CD4-positive, alpha-beta T cell (primary cell): ENCODE measurements at regions not wholly inside any gene's neighbourhood (a gene's known extent, or its start where the extent isn't known, plus 50 kb on each side); places are given as distances from the start of the nearest gene placed in this dataset.

Experiments
- ATAC-seq: fragments of 200-7000 bp; cut with Tn5 transposase; one replicate; pipeline ENCODE4 v1.10.0; 2022; ENCODE audit warnings: mild to moderate bottlenecking; ENCODE audit not compliant: poor library complexity
- CTCF ChIA-PET: fragments of 350-600 bp; sonication (Branson Sonifier 250); formaldehyde crosslinking; loops from one replicate; lab custom pipeline; 2021; ENCODE audit warnings: antibody characterized with exemption, inconsistent platforms; lab: Charles Lee
- POLR2A ChIA-PET: fragments of 350-600 bp; sonication (Branson Sonifier 250); formaldehyde crosslinking; loops from one replicate; lab custom pipeline; 2021; ENCODE audit warnings: antibody characterized with exemption, inconsistent platforms; lab: Charles Lee
- DNase-seq, 14 experiments: peaks; one replicate each; pipeline ENCODE4 v3.0.0-alpha.2; 2013 to 2020; ENCODE audit warnings: mixed read lengths in 2 of 14
- H3K27ac ChIP-seq, 2 donors: one replicate each; pipeline versions ENCODE4 v1.5.1 to v1.7.0; 2013; ENCODE audit warnings: low read length in 2 of 2, low read depth in 1 of 2, mild to moderate bottlenecking in 1 of 2
- H3K27me3 ChIP-seq, 2 experiments: 1 replicate in 1 of 2; 2 replicates in 1 of 2; pipeline versions ENCODE4 v1.6.1 to v1.7.0; 2013; ENCODE audit warnings: low read length in 2 of 2, control low read depth in 1 of 2, mild to moderate bottlenecking in 1 of 2, moderate library complexity in 1 of 2; ENCODE audit not compliant: insufficient read depth in 2 of 2, control insufficient read depth in 1 of 2
- H3K36me3 ChIP-seq: one replicate; pipeline ENCODE4 v1.6.1; 2013; ENCODE audit warnings: low read length, control low read depth; ENCODE audit not compliant: insufficient read depth
- H3K4me1 ChIP-seq: one replicate; pipeline ENCODE4 v1.6.1; 2013; ENCODE audit warnings: low read length, control low read depth; ENCODE audit not compliant: insufficient read depth
- H3K4me3 ChIP-seq: one replicate; pipeline ENCODE4 v1.5.1; 2013; ENCODE audit warnings: mild to moderate bottlenecking, low read length, moderate library complexity
- H3K9me3 ChIP-seq, 2 experiments: 1 replicate in 1 of 2; 2 replicates in 1 of 2; pipeline versions ENCODE4 v1.6.1 to v1.7.0; 2013; ENCODE audit warnings: low read length in 2 of 2, mild to moderate bottlenecking in 2 of 2, control low read depth in 1 of 2, moderate library complexity in 1 of 2; ENCODE audit not compliant: control insufficient read depth in 1 of 2, insufficient read depth in 1 of 2
- H3K27ac Mint-ChIP-seq: one replicate; pipeline ENCODE4 v1.8.0; 2020; ENCODE audit warnings: mixed read lengths
- H3K27me3 Mint-ChIP-seq: one replicate; pipeline ENCODE4 v1.8.0; 2021; ENCODE audit warnings: mixed read lengths
- H3K36me3 Mint-ChIP-seq: one replicate; pipeline ENCODE4 v1.8.0; 2021; ENCODE audit warnings: low read depth, mixed read lengths
- H3K4me1 Mint-ChIP-seq: one replicate; pipeline ENCODE4 v1.8.0; 2021; ENCODE audit warnings: low read depth, mixed read lengths
- H3K4me3 Mint-ChIP-seq: one replicate; pipeline ENCODE4 v1.8.0; 2020; ENCODE audit warnings: mild to moderate bottlenecking, mixed read lengths
- H3K9me3 Mint-ChIP-seq: one replicate; pipeline ENCODE4 v1.8.0; 2020; ENCODE audit warnings: mixed read lengths
- intact Hi-C, 2 experiments: fragments of 100-400 bp; cut with DNase I in 1 of 2; cut with micrococcal nuclease in 1 of 2; formaldehyde crosslinking; loops; one replicate each; pipeline versions ENCODE4 v1.15.1 to v1.9.0; 2023 to 2025; cut with DNase I, micrococcal nuclease
- TF ChIP-seq, protein P1 (sequence below): fragments of 200-600 bp; IDR thresholded peaks from one replicate; pipeline ENCODE4 v1.8.0; 2022; ENCODE audit warnings: antibody characterized with exemption, mild to moderate bottlenecking

DNA sequence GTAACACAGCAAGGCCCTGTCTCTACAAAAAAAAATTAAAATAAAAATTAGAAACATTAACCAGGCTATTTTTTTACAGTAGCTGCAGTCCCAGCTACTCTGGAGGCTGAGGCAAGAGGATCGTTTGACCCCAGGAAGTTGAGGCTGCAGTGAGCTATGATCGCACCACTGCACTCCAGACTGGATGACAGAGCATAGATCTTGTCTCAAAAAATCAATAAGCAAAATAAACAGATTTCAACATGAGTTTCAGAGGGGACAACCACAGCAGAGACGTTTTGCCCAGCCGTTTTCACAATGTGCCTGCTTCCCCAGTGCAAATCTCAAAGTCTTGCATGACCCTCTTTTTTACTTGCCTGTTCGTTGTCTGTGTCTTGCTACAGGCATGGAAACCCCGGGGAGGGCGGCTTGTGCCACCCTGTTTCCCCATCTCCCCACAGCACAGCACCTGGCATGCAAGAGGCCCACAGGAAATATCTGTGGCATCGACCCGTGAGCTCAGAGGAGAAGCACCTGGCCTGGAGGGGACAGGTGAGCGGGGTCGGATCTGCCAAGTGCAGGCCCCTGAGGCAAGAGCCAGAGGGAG, 222.0 kb upstream of the ZNF507 start:
- H3K27me3 Mint-ChIP-seq = peaks cover 27% of the 10 kb centered on the region
- ATAC-seq = no peak
- CTCF ChIA-PET = no interaction called here

DNA sequence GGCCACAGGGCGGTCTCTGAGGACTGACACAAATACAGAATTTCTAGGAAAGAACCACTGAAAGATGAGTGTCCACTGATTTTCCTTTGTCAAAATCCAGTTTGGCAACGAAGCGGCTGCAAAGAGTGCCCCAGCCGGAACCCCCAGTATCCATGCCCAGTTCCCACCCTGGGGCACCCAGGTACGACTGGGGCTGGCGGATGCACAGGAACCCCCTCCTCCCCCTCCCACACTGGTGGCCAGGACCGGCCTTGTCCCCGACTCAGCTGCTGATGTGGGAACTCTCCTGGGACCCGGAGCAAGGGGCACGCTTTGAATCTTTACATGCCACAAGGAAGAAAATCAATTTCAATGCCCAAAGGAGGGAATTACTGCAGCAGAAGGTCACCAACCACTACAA, 220.8 kb upstream of the ZNF507 start:
- no peak for DNase-seq
- no peaks in the 10 kb centered on the region for H3K9me3 Mint-ChIP-seq
- TF ChIP-seq, protein P1, sequence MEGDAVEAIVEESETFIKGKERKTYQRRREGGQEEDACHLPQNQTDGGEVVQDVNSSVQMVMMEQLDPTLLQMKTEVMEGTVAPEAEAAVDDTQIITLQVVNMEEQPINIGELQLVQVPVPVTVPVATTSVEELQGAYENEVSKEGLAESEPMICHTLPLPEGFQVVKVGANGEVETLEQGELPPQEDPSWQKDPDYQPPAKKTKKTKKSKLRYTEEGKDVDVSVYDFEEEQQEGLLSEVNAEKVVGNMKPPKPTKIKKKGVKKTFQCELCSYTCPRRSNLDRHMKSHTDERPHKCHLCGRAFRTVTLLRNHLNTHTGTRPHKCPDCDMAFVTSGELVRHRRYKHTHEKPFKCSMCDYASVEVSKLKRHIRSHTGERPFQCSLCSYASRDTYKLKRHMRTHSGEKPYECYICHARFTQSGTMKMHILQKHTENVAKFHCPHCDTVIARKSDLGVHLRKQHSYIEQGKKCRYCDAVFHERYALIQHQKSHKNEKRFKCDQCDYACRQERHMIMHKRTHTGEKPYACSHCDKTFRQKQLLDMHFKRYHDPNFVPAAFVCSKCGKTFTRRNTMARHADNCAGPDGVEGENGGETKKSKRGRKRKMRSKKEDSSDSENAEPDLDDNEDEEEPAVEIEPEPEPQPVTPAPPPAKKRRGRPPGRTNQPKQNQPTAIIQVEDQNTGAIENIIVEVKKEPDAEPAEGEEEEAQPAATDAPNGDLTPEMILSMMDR = no peak
- ATAC-seq = no peak
- H3K9me3 ChIP-seq = peaks cover 4 to 22% of the 10 kb centered on the region in 2 experiments
- ChIA-PET CTCF (no interaction called here), POLR2A (no interaction called here)
- peaks cover 27% of the 10 kb centered on the region for H3K27me3 Mint-ChIP-seq
- H3K27ac ChIP-seq = no peak overlapping the region
- no peaks in the 10 kb centered on the region for H3K4me1 Mint-ChIP-seq
- no peak overlapping the region for H3K27ac Mint-ChIP-seq
- intact Hi-C loops = no loop called here
- H3K27me3 ChIP-seq = peaks cover 2 to 6% of the 10 kb centered on the region in 2 experiments
- H3K36me3 ChIP-seq = no peaks in the 10 kb centered on the region
- no peak overlapping the region for H3K4me3 Mint-ChIP-seq
- no peaks in the 10 kb centered on the region for H3K36me3 Mint-ChIP-seq
- H3K4me3 ChIP-seq = no peak overlapping the region
- H3K4me1 ChIP-seq = no peaks in the 10 kb centered on the region

More for the DNA sequence above, 222.0 kb upstream of the ZNF507 start:
- POLR2A ChIA-PET = no interaction called here
- no peaks in the 10 kb centered on the region for H3K36me3 ChIP-seq
- intact Hi-C loops = no loop called here
- H3K4me3 ChIP-seq = no peak overlapping the region
- H3K4me3 Mint-ChIP-seq = no peak overlapping the region
- DNase-seq = no peak
- TF ChIP-seq, protein P1 = no peak
- no peaks in the 10 kb centered on the region for H3K36me3 Mint-ChIP-seq
- H3K4me1 Mint-ChIP-seq = no peaks in the 10 kb centered on the region
- H3K27me3 ChIP-seq = peaks cover 2 to 6% of the 10 kb centered on the region in 2 experiments
- no peak overlapping the region for H3K27ac Mint-ChIP-seq
- no peaks in the 10 kb centered on the region for H3K4me1 ChIP-seq
- H3K9me3 ChIP-seq = peaks cover 4 to 18% of the 10 kb centered on the region in 2 experiments
- peaks cover 3% of the 10 kb centered on the region for H3K9me3 Mint-ChIP-seq
- H3K27ac ChIP-seq = no peak overlapping the region

DNA sequence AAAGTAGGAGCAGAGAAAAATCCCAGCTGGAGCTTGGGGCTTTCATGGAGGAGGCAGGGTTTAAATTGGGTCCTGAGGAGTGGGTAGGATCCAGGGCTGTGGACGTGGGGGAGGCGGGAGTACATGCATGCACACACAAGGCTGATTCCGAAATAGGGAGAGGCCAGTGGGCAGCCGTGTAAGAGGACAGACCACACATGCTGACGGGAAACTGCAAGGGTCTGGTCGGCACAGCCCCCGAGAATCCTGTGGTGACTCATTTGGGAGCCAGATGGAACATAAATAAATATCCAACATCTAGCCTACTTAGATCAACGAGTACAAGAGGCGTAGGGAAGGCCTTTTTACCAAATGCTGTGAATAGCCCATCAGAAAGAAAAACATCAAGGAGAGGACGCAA, 216.3 kb upstream of the ZNF507 start:
- DNase-seq (no peak), ATAC-seq (no peak)
- H3K27ac Mint-ChIP-seq = no peak overlapping the region
- no peaks in the 10 kb centered on the region for H3K4me1 Mint-ChIP-seq
- intact Hi-C loops = no loop called here
- no peaks in the 10 kb centered on the region for H3K36me3 Mint-ChIP-seq
- Histone ChIP-seq H3K9me3 (peaks cover 0 to 18% of the 10 kb centered on the region in 2 experiments), H3K27ac (no peak overlapping the region), H3K4me1 (no peaks in the 10 kb centered on the region), H3K4me3 (no peak overlapping the region), H3K36me3 (no peaks in the 10 kb centered on the region), H3K27me3 (peaks cover 2 to 6% of the 10 kb centered on the region in 2 experiments)
- H3K9me3 Mint-ChIP-seq = no peaks in the 10 kb centered on the region
- no peak overlapping the region for H3K4me3 Mint-ChIP-seq
- TF ChIP-seq, protein P1 = no peak
- POLR2A ChIA-PET = no interaction called here
- CTCF ChIA-PET = no interaction called here
- H3K27me3 Mint-ChIP-seq = peaks cover 12% of the 10 kb centered on the region
